Activated CD4-positive, alpha-beta T cell treated with anti-CD3 and anti-CD28 coated beads for 48 hours (primary cell): ENCODE measurements at regions not wholly inside any gene's neighbourhood (a gene's known extent, or its start where the extent isn't known, plus 50 kb on each side); places are given as distances from the start of the nearest gene placed in this dataset.
"Not testable (repeated sequence)": the region's sequence is repeated elsewhere in the genome, so short reads cannot be mapped to it uniquely, and the experiment has no call there.

Experiments used
- DNase-seq: peaks from one replicate; pipeline ENCODE4 v3.0.0-alpha.2; 2020

GRCh38 chr14:44453433-44454171 lies 53.5 kb downstream of the FSCB start:
- no peak for DNase-seq

- DNase-seq, result not testable (repeated sequence)
Observed at GRCh38 chr14:44450232-44450631, 56.9 kb downstream of the FSCB start.

DNA sequence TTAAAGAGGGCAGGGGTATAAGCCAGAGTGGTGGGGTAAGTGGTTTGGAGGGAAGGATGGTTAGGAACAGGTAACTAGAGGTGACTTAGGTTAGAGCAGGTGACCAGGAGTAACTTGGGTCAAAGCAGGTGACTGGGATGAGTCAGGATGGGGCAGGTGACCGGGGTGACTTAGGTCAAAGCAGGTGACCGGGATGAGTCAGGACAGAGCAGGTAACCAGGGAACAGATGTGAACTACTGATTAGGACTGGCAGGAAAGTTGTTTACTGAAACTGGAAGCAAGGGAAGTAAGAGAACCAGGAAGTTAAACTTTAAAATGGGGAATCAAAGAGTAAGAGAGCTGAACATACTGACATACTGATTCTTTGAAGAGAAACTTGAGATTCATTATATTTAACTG lies 57.4 kb downstream of the FSCB start:
- no peak for DNase-seq

DNA sequence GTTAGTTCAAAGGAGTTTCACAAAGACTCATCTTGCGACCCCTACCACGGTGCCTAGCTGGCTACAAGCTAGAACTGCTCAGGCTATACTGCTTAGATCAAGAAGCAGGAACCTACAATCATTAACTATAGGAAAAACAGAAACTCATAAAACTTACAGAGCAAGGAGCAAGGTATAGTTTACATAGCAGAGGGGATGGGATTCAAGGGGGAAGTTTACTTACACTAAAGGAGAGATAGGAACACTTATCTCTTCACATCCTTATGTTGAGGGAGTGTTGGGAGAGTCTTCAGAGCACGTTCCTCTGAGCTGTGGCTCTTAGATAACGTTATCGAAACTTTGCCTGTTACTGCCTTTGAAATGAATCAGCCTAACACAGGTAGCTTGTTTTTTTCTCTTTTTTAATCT lies 58.1 kb downstream of the FSCB start:
- no peak for DNase-seq

- DNase-seq, result no peak
Observed at GRCh38 chr14:44446965-44447364, 60.1 kb downstream of the FSCB start.

DNA sequence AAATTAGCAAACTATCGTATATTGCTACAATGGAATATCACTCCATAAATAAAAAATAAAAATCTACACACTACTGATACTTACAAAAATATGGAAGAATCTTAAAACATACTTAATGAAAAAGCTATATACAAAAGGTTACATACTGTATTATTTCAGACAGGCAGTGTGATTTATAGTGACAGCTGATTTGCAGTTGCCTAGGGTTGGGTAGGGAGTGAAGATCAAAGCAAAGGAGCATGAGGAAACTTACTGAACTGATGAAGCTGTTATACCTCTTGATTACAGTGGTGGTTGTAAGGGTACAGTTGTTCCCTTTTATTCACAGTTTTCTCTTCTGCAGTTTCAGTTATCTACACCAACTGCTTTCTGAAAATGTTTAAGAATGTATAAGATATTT lies 62.6 kb downstream of the FSCB start:
- DNase-seq, result no peak

GRCh38 chr14:44438936-44439335 lies 68.1 kb downstream of the FSCB start:
- DNase-seq, result no peak

DNA sequence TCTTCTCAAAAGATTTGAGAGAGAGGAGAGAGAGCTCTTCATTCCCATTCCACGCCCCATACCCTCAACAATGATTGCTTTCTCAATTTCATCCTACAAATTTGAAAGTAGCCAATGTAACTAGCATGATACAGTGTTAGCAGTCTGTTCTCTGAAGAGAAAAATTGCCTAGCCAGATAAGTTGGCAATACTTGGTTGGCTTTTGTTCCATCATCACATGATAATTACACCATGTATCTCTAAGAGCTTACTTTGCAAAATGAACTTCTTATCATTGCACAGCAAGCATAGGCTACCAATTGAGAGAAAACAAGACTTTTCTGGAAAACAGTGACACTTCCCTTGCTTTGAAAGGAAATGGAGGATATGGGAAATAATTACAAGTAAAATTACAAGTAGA lies 68.9 kb downstream of the FSCB start:
- no peak for DNase-seq

DNA sequence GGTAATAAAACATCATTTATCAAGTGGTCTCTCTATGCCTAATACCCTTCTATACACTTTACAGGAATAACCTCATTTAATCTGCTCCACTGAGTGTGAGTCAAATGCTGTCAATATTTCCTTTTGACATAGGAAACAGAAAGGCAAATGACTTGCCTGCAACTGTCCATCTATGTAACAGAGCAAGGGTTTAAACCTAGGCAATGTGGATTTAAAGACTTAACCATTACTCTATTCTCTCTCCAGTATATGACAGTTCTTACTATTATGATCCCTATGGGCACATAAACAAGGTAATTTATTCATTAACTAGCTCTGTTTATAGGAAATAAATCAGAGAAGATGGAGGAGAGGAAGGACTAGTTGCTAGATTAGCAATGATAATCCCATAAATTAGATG lies 70.6 kb downstream of the FSCB start:
- DNase-seq, result no peak

DNA sequence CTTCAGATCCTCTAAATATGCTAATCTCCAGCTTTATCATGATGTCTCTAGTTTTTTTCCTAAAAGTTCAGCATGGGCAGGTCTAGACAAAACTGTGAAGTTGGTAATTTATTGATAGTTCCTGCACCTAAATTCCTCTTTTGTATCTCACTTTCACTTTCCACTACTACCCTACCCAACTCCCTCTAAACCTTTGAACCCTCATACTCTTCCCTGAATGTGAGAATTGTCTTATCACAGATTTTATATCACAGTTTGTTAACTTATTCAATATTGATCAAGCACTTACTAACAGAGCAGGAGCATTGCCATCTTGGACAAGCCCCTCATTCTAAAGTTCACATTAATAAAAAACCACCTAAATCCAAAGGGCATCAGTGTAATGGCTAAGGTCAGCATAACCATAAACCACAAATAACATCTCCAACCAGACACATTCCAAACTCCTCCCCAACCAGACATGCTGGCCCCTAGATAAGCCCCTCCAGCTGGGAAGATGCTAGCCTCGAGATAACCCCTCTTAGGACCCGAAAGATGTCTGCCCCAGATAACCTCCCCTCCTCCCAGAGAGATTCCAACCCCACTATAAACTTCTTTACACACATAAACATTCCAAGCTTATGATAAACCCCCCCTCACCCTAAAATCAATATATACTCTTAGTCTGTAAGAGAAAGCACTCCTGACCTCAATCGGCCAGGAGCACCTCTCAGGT lies 78.7 kb downstream of the FSCB start:
- DNase-seq, result no peak

DNA sequence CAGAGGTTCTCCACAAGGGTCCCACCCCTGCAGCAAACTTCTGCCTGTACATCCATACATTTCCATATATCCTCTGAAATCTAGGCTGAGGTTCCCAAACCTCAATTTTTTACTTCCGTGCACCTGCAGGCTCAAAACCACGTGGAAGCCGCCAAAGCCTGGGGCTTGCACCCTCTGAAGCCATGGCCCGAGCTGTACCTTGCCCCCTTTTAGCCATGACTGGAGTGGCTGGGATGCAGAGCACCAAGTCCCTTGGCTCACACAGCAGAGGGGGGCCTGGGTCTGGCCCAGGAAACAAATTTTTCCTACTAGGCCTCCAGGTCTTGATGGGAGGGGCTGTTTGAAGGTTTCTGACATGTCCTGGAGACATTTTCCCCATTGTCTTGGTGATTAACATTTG lies 84.4 kb downstream of the FSCB start:
- DNase-seq, result no peak

GRCh38 chr14:44420226-44420625 lies 86.9 kb downstream of the FSCB start:
- DNase-seq, result no peak

- no peak for DNase-seq
Observed at GRCh38 chr14:44418856-44419255, 88.2 kb downstream of the FSCB start.

GRCh38 chr14:44417809-44418208 lies 89.3 kb downstream of the FSCB start:
- no peak for DNase-seq

GRCh38 chr14:44414646-44415045 lies 92.4 kb downstream of the FSCB start:
- no peak for DNase-seq

DNA sequence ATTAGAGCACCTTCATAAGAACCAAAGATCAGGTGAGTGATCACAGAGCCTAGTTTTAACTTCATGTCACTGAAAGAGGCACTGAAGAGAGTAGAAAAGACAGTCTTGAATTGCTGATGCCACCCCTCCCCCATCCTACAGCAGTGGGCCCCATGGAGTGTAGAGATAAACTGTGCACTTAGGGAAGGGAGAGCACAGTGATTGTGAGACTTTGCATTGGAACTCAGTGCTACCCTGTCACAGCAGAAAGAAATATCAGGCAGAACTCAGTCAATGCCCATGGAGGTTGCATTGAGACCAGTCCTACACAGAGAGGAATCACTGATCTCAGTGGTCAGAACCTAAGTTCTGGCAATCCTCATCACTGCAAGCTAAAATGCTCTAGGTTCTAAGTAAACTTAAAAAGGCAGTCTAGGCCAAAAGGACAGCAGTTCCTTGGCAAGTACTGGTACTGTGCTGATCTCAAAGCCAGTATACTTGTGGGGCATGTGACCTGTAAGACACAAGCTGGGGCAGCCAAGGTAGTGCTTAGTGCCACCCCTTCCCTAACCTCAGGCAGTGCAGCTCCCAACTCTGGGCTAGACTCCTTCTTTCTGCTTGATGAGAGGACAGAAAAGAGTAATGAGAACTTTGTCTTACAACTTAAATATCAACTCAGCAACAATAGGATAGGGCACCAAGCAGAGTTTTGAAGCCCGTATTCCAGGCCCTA lies 94.1 kb downstream of the FSCB start:
- no peak for DNase-seq

DNA sequence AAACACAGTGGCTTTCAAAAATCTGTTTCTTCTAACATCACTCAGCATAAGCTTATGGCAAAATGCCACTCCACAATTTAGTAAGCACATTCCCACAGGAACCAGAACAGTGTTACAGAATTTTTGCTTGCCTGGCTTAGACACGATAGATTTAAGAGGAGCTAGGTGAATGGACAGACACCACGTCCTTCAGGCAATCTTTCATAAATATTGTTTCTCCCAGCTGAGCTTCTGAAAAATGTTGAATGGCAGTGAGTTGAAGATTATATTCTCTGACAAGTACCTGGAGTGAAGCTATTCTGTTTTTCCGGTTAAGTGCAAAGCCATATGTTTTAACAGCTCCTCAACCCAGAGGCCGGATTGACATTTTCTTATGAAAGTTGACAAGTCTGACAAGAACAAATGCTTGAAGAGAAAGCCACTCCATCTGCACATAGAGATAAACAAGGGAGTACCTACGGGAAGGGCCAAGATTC lies 102.0 kb downstream of the FSCB start:
- DNase-seq, result no peak

DNA sequence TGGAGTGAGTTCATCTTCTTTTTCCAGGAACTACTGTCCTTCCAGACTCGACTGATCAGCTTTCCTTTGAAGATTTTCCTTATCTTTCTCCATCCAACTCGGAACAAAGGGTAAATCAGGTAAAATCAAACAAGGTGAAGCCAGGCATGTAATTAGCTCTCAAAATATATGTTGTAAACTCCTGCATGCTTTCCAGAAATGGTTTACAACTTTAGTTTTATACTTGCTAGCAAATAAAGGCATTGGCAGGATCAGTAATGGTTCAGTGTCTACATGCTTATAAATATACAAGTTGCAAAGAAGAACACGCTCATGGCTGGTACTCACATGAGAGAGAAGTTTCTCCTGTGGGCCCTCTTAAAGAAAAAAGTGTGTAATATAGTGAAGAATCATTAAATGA lies 102.5 kb downstream of the FSCB start:
- no peak for DNase-seq

- DNase-seq, result no peak
Observed at GRCh38 chr14:44404036-44404435, 103.0 kb downstream of the FSCB start.

DNA sequence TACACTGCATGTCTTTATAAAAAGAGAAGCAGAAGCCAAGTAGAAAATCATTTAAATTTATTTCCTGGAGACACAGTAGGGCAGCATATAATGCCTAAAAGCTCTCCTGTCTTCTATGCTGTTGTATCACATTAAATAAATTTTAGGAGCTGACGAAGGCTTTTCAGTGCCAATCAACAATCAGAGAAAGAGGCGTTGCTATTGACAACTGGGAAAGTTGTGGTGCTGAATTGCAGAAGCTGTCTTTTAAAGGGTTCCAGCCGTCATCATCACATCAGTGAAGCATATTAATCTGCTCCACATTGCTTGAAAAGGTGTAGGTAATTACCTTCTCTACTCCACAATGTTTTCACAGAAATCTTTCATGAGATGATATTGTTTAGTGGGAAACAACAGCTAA lies 103.9 kb downstream of the FSCB start:
- DNase-seq, result no peak

GRCh38 chr14:44396226-44396625 lies 110.9 kb downstream of the FSCB start:
- DNase-seq, result no peak

DNA sequence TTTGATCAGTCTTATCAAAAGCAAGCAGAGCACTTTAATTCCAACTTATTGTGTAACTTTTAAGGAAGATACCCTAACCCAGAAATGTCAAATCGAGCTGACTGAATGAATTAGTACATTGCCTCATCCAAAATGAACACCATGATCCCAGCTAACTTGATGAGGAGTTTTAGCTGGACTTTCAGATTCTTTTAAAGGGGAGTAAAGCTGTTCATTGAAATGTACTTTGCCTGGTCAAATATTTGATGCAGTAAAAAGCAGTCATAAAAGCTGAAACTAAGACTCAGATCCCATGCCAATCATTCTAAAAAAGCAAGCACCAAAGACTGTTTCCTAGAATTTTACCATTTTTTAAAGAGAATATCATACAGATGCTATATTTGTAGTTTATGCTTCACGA lies 114.1 kb downstream of the FSCB start:
- no peak for DNase-seq

DNA sequence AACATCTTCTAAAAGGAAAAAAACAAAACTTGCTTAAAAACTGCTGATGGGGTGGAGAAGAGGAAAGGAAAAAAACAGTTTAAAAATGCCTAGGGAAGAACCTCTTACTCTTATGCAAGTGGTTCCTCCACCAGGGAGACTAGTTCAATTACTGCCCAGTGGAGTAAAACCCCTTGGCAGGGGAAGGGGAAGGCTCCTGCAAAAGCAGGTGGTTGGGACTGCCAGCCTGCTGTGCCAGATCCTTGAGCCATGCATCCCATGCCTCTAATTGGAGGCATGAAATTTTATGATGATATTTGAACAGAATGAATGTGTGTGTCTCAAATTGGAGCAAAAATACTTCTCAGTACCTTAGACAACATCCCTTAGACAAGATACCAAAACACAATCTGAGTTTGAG lies 118.8 kb downstream of the FSCB start:
- DNase-seq, result no peak

DNA sequence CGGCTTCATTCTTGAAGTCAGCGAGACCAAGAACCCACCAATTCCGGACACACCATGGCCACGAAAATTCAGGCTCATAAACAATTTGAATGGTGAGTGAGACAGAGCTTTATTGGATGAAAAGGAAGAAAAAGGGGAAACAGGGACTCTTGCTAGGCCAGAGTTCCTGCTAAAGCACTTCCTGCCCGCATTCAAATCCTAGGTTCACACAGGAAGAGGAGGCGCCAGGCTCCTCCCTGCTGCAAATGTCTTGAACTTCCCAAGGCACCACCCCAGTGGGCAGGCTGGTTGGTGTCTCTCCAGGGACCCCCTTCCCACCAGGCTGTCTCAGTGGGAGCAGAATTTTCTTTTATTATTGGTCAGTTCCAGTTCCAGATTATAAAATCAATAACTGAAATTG lies 121.2 kb downstream of the FSCB start:
- DNase-seq, result no peak
